ENCODE measurements at regions not wholly inside any gene's neighbourhood (a gene's known extent, or its start where the extent isn't known, plus 50 kb on each side); places are given as distances from the start of the nearest gene placed in this dataset.

GRCh38 chr20:19826179-19826914 lies 68.3 kb downstream of the RIN2 start:
- Histone ChIP-seq H3K36me3 (no peaks in the 10 kb centered on the region), H3K9me3 (no peaks in the 10 kb centered on the region), H3K27ac (no peak overlapping the region), H3K4me3 (no peak overlapping the region), H3K27me3 (ENCODE audit: low read depth) (no peaks in the 10 kb centered on the region), H3K4me1 (peaks cover 21% of the 10 kb centered on the region)
- no peak for DNase-seq
- intact Hi-C loops (cut with DNase I): no loop called here
- no peak for ATAC-seq
- no peak for TF ChIP-seq CTCF (IDR thresholded peaks at IDR 0.05)

- no peak for TF ChIP-seq CTCF (IDR thresholded peaks at IDR 0.05)
- Histone ChIP-seq H3K9me3 (no peaks in the 10 kb centered on the region), H3K27ac (no peak overlapping the region), H3K4me1 (peaks cover 21% of the 10 kb centered on the region), H3K36me3 (no peaks in the 10 kb centered on the region), H3K4me3 (no peak overlapping the region), H3K27me3 (ENCODE audit: low read depth) (no peaks in the 10 kb centered on the region)
- ATAC-seq: peak in 1 of 2 donors; percentile 29
- DNase-seq: no peak
- intact Hi-C loops (cut with DNase I): no loop called here
These were observed 69.8 kb downstream of the RIN2 start for GRCh38 chr20:19827818-19828217.

- no peaks in the 10 kb centered on the region for H3K9me3 ChIP-seq
These were observed 70.2 kb downstream of the RIN2 start for GRCh38 chr20:19828232-19828631.

DNA sequence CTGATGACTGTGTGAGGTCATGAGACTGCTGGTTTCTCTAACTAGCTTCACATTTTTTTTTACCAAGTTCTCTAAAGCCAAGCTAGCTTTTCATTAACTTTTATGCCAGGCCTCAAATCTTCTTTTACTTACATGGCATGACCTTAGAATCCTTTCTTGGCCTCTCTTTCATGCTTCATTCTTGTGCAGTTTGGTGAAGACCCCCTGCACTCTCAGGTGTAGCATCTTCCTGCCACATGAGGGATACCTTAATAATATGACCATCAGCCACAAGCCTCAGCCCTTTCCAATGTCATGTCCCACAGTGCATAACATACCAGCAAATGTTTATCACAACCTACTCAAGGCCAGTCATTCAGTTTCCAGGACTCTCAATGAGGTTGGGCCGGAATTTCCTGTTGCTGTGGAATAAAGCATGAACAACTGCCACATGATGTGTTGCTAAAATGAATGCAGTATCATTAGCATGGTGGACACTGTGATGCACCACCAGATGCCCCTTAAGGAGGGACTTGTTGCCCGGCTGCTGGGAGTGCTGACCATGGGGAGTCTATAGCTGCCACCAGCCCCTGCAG lies 72.2 kb downstream of the RIN2 start:
- Histone ChIP-seq H3K4me1 (peaks cover 23% of the 10 kb centered on the region), H3K27ac (no peak overlapping the region), H3K36me3 (no peaks in the 10 kb centered on the region), H3K9me3 (no peaks in the 10 kb centered on the region), H3K4me3 (no peak overlapping the region), H3K27me3 (ENCODE audit: low read depth) (no peaks in the 10 kb centered on the region)
- DNase-seq (no peak), ATAC-seq (no peak)
- intact Hi-C loops (cut with DNase I): no loop called here
- no peak for TF ChIP-seq CTCF (IDR thresholded peaks at IDR 0.05)

More at GRCh38 chr20:19828232-19828631, 70.2 kb downstream of the RIN2 start:
- H3K4me3 ChIP-seq: no peak overlapping the region
- ATAC-seq (peak; percentile 54 to 59), DNase-seq (no peak)
- no peaks in the 10 kb centered on the region for H3K27me3 ChIP-seq (ENCODE audit: low read depth)
- H3K27ac ChIP-seq: no peak overlapping the region
- TF ChIP-seq CTCF (IDR thresholded peaks at IDR 0.05): peak; percentile 16
- intact Hi-C loops (cut with DNase I): no loop called here
- peaks cover 21% of the 10 kb centered on the region for H3K4me1 ChIP-seq
- H3K36me3 ChIP-seq: no peaks in the 10 kb centered on the region

DNA sequence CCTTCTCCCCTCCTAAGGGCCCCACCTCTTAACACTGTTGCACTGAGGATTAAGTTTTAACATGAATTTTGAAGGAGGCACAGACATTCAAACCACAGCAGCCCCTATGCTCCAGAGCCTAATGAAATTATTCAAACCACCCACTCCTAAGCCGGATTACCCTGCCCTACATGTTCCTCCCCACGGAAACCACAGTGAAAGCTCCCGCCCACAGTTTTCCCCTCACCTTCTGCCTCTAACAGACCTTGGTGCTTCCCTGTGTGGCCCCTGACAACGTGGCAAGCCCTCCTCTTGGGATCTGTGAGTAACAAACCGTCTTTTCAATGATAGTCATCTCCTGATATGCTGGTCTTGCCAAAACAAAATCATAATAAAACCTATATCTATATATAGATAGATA lies 74.8 kb downstream of the RIN2 start:
- H3K36me3 ChIP-seq: no peaks in the 10 kb centered on the region
- ATAC-seq: no peak
- peaks cover 18% of the 10 kb centered on the region for H3K4me1 ChIP-seq
- H3K4me3 ChIP-seq: no peak overlapping the region
- no peaks in the 10 kb centered on the region for H3K27me3 ChIP-seq (ENCODE audit: low read depth)
- H3K9me3 ChIP-seq: no peaks in the 10 kb centered on the region
- intact Hi-C loops (cut with DNase I): no loop called here
- no peak overlapping the region for H3K27ac ChIP-seq
- TF ChIP-seq CTCF (IDR thresholded peaks at IDR 0.05): no peak
- DNase-seq: no peak

Measured in lower lobe of right lung (tissue), 2 donors.